Colonic mucosa (tissue), 4 donors: ENCODE measurements at regions not wholly inside any gene's neighbourhood (a gene's known extent, or its start where the extent isn't known, plus 50 kb on each side); places are given as distances from the start of the nearest gene placed in this dataset.
A peak's percentile ranks its signal among the peaks of the same experiment; 100 is the strongest.

ENCODE experiments used
- DNase-seq: peaks from one replicate; pipeline ENCODE4 v3.0.0-alpha.2; 2020
- H3K27ac ChIP-seq: fragments of 200-600 bp; one replicate; pipeline ENCODE4 v1.8.0; 2021
- H3K27me3 ChIP-seq: fragments of 200-600 bp; one replicate; pipeline ENCODE4 v1.8.0; 2021
- H3K36me3 ChIP-seq: fragments of 200-600 bp; one replicate; pipeline ENCODE4 v1.8.0; 2021
- H3K4me1 ChIP-seq: fragments of 200-600 bp; one replicate; pipeline ENCODE4 v1.8.0; 2021; ENCODE audit warnings: mild to moderate bottlenecking
- H3K4me3 ChIP-seq: fragments of 200-600 bp; one replicate; pipeline ENCODE4 v1.8.0; 2021
- H3K9ac ChIP-seq, 2 donors: one replicate each; pipeline ENCODE4 v1.7.0; 2013; ENCODE audit warnings: control low read depth in 2 of 2, low read depth in 2 of 2, low read length in 2 of 2
- H3K9me3 ChIP-seq: fragments of 200-600 bp; one replicate; pipeline ENCODE4 v1.8.0; 2021
- intact Hi-C: fragments of 100-400 bp; cut with DNase I; formaldehyde crosslinking; loops from one replicate; pipeline ENCODE4 v1.14.1; 2022
- TF ChIP-seq, protein P1 (sequence below): fragments of 200-600 bp; IDR thresholded peaks from one replicate; pipeline ENCODE4 v1.8.0; 2022; ENCODE audit warnings: antibody characterized with exemption, mild to moderate bottlenecking
- donor health status: healthy.
- donor health status: DM: no; HTN: no; CAD: no.
- donor health status: DM: no; HTN: no; CAD: no.

DNA sequence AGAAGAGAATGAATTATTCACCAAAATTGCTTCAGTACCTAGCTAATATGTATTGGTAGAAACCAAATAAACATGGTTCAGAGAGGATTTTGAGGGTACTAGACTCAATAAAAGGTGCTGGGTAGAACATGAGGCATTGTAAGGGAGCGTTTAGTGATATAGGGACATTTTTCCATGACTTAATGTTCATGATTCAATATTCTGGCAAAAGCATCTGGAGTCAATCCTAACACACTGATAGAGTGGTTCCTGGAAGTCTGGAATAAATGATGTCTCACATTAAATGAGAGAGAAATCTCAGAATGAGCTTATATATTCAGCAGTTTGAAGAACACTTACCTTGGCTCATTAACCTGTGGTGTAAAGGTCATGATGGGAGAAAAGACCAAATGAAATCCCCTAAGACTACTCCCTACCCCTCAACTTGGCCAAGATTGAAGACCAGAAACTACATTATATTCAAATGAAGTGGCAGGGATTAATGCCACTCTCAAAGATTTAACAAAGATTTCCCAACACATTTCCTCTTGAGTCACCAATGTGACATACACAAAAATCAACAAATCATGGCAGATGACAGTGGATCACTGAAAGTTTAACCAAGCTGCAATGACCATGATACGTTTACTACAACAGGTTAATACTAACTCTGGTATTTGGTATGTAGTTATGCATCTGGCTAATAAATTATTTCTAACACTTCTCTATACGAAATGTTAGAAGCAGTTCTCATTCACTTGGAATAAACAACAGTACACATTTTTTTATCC is 309.5 kb downstream of the SATB2 start:
- DNase-seq: no peak
- no peaks in the 10 kb centered on the region for H3K27me3 ChIP-seq
- no peaks in the 10 kb centered on the region for H3K4me1 ChIP-seq
- no peak overlapping the region for H3K4me3 ChIP-seq
- no peaks in the 10 kb centered on the region for H3K36me3 ChIP-seq
- TF ChIP-seq, protein P1, sequence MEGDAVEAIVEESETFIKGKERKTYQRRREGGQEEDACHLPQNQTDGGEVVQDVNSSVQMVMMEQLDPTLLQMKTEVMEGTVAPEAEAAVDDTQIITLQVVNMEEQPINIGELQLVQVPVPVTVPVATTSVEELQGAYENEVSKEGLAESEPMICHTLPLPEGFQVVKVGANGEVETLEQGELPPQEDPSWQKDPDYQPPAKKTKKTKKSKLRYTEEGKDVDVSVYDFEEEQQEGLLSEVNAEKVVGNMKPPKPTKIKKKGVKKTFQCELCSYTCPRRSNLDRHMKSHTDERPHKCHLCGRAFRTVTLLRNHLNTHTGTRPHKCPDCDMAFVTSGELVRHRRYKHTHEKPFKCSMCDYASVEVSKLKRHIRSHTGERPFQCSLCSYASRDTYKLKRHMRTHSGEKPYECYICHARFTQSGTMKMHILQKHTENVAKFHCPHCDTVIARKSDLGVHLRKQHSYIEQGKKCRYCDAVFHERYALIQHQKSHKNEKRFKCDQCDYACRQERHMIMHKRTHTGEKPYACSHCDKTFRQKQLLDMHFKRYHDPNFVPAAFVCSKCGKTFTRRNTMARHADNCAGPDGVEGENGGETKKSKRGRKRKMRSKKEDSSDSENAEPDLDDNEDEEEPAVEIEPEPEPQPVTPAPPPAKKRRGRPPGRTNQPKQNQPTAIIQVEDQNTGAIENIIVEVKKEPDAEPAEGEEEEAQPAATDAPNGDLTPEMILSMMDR: no peak
- no peaks in the 10 kb centered on the region for H3K9me3 ChIP-seq
- intact Hi-C loops: no loop called here
- H3K9ac ChIP-seq: no peak overlapping the region
- H3K27ac ChIP-seq: no peak overlapping the region

DNA sequence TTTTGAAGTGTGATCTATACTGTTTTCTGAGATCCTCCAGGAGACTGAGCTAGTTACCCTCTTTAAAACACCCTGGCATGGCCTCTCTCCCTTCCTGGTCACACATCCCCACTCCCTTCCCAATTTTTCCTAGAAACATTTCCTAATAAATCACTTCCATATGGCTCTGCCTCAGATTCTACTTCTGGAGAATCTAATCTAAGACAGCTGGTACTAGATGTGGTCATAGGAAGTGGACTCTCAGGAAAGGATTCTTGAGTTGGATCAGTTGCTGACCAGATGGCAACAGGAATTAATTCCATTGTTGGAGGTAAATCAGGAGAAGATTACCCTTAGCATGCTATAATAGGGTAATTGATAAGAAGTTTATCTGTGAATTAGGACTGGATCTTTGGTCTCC is 310.5 kb downstream of the SATB2 start:
- Histone ChIP-seq H3K27me3 (no peaks in the 10 kb centered on the region), H3K9me3 (no peaks in the 10 kb centered on the region), H3K36me3 (no peaks in the 10 kb centered on the region), H3K27ac (no peak overlapping the region), H3K4me3 (no peak overlapping the region), H3K9ac (no peak overlapping the region), H3K4me1 (no peaks in the 10 kb centered on the region)
- no peak for DNase-seq
- TF ChIP-seq, protein P1: no peak
- intact Hi-C loops: no loop called here

DNA sequence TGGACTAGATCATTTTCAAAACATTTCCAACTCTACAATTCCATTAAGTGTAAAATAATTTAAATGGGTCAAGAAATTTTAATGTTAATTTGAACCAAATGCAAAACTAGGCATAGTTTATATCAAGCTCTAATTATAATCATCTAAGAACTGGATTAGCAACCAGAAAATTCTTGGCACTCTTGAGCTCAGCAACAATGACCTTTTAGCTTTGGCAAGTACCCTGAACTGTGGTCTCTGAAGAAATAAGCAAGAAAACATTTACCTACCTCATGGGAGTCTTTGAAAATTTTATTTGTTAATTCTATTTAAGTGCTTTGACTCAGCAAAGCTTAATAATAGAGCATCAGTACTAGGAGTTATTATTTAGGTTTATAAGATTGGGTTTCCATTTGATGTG is 313.2 kb downstream of the SATB2 start:
- Histone ChIP-seq H3K36me3 (no peaks in the 10 kb centered on the region), H3K4me3 (no peak overlapping the region), H3K4me1 (no peaks in the 10 kb centered on the region), H3K27ac (no peak overlapping the region), H3K9ac (no peak overlapping the region), H3K9me3 (no peaks in the 10 kb centered on the region), H3K27me3 (no peaks in the 10 kb centered on the region)
- TF ChIP-seq, protein P1: no peak
- intact Hi-C loops: no loop called here
- no peak for DNase-seq

DNA sequence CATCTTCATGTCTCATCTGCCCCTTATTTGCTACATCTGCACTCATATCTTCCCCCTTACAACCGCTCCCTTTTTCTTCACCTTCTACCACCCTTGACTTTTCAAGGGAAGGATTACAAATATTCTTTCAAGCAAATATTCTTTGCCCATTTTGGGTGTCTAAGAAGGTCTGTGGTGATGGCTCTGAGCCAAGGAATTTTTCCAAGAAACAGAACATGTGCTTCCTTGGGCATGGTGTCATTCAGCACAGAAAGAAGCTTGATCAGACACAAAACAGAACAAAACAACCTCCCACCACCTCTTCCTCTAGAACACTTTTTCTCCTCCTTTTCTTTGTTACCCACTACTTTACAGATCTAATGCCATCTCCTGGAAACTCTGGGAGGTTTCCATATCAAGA is 313.7 kb downstream of the SATB2 start:
- no peak for DNase-seq
- Histone ChIP-seq H3K9ac (no peak overlapping the region), H3K9me3 (no peaks in the 10 kb centered on the region), H3K27me3 (no peaks in the 10 kb centered on the region), H3K36me3 (no peaks in the 10 kb centered on the region), H3K27ac (no peak overlapping the region), H3K4me3 (no peak overlapping the region), H3K4me1 (no peaks in the 10 kb centered on the region)
- TF ChIP-seq, protein P1: no peak
- intact Hi-C loops: no loop called here

DNA sequence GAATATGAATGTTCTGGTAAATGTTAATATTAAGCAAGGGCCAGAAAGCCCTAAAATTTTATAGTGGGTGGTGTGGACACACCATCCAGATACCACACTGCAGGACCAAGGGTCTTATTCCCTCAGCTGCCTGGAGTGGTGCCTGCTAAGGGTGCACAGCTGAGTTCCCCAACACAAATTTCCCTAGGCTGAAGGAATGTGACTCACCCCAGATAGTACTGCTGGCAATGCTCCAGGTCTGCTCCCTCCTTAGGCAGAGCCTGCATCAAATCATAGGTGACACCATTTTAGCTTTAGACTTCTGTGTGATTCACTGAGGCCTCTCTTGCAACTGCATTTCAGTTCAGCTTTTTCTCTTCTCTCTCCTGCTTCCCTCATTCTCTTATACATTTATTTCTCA is 321.1 kb downstream of the SATB2 start:
- TF ChIP-seq, protein P1: no peak
- intact Hi-C loops: no loop called here

More for the DNA sequence above, 321.1 kb downstream of the SATB2 start:
- Histone ChIP-seq H3K4me3 (no peak overlapping the region), H3K27ac (no peak overlapping the region), H3K9me3 (no peaks in the 10 kb centered on the region), H3K9ac (no peak overlapping the region), H3K36me3 (no peaks in the 10 kb centered on the region), H3K4me1 (no peaks in the 10 kb centered on the region), H3K27me3 (no peaks in the 10 kb centered on the region)
- peak; percentile 27 for DNase-seq
